IMR-90 (cell line): ENCODE measurements at regions not wholly inside any gene's neighbourhood (a gene's known extent, or its start where the extent isn't known, plus 50 kb on each side); places are given as distances from the start of the nearest gene placed in this dataset.

ENCODE experiments used
- MAZ ChIP-seq: IDR thresholded peaks from 2 replicates; pipeline ENCODE4 v1.6.1; 2012; ENCODE audit warnings: low read depth, mild to moderate bottlenecking, low read length, improper control_type of control experiment, moderate library complexity, borderline replicate concordance
- POLR2A ChIP-seq: IDR thresholded peaks from 2 replicates; pipeline ENCODE4 v1.6.1; 2012; ENCODE audit warnings: mild to moderate bottlenecking, low read depth, low read length
- RAD21 ChIP-seq: IDR thresholded peaks from 2 replicates; pipeline ENCODE4 v1.6.1; 2012; ENCODE audit warnings: low read length, improper control_type of control experiment
- RCOR1 ChIP-seq: IDR thresholded peaks from 2 replicates; pipeline ENCODE4 v1.6.1; 2012; ENCODE audit warnings: mild to moderate bottlenecking, low read length, improper control_type of control experiment; ENCODE audit not compliant: insufficient replicate concordance
- RFX5 ChIP-seq: IDR thresholded peaks from 2 replicates; pipeline ENCODE4 v1.8.0; 2012; ENCODE audit warnings: low read depth, mild to moderate bottlenecking, low read length, moderate library complexity
- SMC3 ChIP-seq: fragments of 150-350 bp; IDR thresholded peaks from 2 replicates; pipeline ENCODE4 v1.6.1; 2016; ENCODE audit warnings: low read depth, mild to moderate bottlenecking, antibody characterized with exemption, low read length, moderate library complexity
- TF ChIP-seq, protein P1 (sequence below): conservative IDR thresholded peaks from 2 replicates; pipeline ENCODE4 v1.5.1; 2012; ENCODE audit warnings: mild to moderate bottlenecking, low read depth, low read length, improper control_type of control experiment
- TF ChIP-seq, protein P2 (sequence below): fragments of 150-350 bp; IDR thresholded peaks from 2 replicates; pipeline ENCODE4 v1.6.1; 2017; ENCODE audit warnings: mild to moderate bottlenecking, antibody characterized with exemption, low read length, low read depth

DNA sequence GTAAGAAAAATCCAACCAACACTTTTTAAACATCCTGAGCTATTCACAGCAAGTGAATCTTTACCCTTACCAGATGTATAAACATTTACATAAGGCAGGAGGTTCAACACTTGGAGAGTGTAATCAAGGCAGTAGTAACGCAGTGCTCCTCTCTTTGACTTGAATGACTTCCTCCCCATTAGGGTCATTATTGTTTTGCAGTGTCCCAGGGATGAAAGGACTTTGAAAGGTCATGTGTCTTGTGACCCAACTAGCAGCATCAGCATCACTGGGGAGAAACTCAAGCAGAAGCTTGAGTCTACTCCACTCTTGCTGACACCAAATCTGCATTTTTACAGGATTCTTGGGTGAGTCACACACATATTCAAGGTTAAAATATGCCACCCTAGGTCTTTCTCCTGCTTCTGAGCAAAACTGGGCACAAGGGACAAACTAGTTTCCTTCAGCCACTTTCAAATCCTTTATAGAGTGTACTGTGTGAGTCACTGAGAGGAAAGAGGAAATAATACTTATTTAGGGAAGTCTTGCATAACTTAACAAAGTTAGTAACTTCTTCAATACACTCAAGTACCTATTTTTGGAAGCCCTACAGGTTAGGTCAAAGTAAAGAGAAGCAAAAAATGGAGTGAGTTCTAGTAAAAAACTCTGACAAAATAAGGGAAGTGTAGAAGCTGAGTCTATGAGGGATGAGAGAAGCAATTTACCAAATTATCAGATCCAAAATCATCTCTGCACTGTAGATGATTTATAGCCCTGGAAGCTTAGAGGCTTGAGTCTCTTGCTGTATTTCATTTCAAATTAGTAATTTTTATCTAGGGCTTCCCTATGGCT lies 51.0 kb upstream of the EML4 start:
- TF ChIP-seq MAZ (no peak), RFX5 (no peak), SMC3 (no peak), RCOR1 (no peak), POLR2A (no peak), RAD21 (no peak)
- TF ChIP-seq, protein P1, sequence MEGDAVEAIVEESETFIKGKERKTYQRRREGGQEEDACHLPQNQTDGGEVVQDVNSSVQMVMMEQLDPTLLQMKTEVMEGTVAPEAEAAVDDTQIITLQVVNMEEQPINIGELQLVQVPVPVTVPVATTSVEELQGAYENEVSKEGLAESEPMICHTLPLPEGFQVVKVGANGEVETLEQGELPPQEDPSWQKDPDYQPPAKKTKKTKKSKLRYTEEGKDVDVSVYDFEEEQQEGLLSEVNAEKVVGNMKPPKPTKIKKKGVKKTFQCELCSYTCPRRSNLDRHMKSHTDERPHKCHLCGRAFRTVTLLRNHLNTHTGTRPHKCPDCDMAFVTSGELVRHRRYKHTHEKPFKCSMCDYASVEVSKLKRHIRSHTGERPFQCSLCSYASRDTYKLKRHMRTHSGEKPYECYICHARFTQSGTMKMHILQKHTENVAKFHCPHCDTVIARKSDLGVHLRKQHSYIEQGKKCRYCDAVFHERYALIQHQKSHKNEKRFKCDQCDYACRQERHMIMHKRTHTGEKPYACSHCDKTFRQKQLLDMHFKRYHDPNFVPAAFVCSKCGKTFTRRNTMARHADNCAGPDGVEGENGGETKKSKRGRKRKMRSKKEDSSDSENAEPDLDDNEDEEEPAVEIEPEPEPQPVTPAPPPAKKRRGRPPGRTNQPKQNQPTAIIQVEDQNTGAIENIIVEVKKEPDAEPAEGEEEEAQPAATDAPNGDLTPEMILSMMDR, result no peak
- TF ChIP-seq, protein P2, sequence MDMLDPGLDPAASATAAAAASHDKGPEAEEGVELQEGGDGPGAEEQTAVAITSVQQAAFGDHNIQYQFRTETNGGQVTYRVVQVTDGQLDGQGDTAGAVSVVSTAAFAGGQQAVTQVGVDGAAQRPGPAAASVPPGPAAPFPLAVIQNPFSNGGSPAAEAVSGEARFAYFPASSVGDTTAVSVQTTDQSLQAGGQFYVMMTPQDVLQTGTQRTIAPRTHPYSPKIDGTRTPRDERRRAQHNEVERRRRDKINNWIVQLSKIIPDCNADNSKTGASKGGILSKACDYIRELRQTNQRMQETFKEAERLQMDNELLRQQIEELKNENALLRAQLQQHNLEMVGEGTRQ, result no peak
